ENCODE measurements at regions not wholly inside any gene's neighbourhood (a gene's known extent, or its start where the extent isn't known, plus 50 kb on each side); places are given as distances from the start of the nearest gene placed in this dataset.

DNA sequence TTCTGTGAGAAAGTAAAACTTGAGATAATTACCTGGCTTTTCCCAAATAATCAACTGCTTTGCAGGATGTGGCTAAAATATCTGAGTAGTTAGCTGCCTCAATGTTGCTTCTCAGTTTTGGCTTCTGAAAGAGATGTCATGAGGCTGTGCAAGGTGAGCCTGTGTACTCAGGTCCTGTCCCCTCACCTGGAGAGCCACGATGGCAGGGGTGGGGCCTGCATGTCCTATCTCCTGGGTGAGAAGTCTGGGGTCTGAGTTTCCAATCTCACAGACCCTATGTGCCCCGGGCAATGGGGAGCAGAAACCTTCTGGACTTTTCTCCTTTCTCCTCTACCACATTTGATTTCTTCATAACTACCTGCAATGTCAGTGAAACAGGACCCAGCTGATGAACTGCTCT is 338.6 kb upstream of the B3GAT1 start:
- H3K4me2 ChIP-seq (ENCODE audit: low read length): no peak overlapping the region
- no peak overlapping the region for H3K4me3 Mint-ChIP-seq (ENCODE audit: unreplicated experiment)
- no peak for FAIRE-seq
- peaks cover 49% of the 10 kb centered on the region for H3K27me3 Mint-ChIP-seq (ENCODE audit: low read depth, unreplicated experiment)
- no peaks in the 10 kb centered on the region for H3K27me3 ChIP-seq (ENCODE audit: insufficient read depth, low read length)
- H3K79me2 ChIP-seq (ENCODE audit: insufficient read depth, low read length): no peaks in the 10 kb centered on the region
- H4K20me1 ChIP-seq (ENCODE audit: insufficient read depth, low read length): no peaks in the 10 kb centered on the region
- no peaks in the 10 kb centered on the region for H3K36me3 ChIP-seq (ENCODE audit: insufficient read depth, low read length)
- H3K27ac Mint-ChIP-seq (ENCODE audit: unreplicated experiment): no peak overlapping the region
- H3K4me1 ChIP-seq (ENCODE audit: insufficient read depth, low read length): no peaks in the 10 kb centered on the region
- H3K9me3 Mint-ChIP-seq (ENCODE audit: unreplicated experiment): peaks cover 13% of the 10 kb centered on the region
- no peak overlapping the region for H3K27ac ChIP-seq (ENCODE audit: low read depth, low read length)
- H3K9me3 ChIP-seq (ENCODE audit: insufficient read depth, low read depth, low read length): peaks cover 5% of the 10 kb centered on the region
- no peak overlapping the region for H3K9ac ChIP-seq (ENCODE audit: low read length)
- H3K4me1 Mint-ChIP-seq (ENCODE audit: low read depth, unreplicated experiment): no peaks in the 10 kb centered on the region
- no peak overlapping the region for H2AFZ ChIP-seq (ENCODE audit: low read depth, low read length)
- H3K36me3 Mint-ChIP-seq (ENCODE audit: low read depth, unreplicated experiment): peaks cover 1% of the 10 kb centered on the region
- DNase-seq (ENCODE audit: low read depth): no peak
- H3K4me3 ChIP-seq (ENCODE audit: insufficient read depth, low read depth, low read length): no peak overlapping the region
- no peak for TF ChIP-seq EZH2 (IDR thresholded peaks at IDR 0.05; ENCODE audit: insufficient read depth, low read length)
- TF ChIP-seq, protein P1, sequence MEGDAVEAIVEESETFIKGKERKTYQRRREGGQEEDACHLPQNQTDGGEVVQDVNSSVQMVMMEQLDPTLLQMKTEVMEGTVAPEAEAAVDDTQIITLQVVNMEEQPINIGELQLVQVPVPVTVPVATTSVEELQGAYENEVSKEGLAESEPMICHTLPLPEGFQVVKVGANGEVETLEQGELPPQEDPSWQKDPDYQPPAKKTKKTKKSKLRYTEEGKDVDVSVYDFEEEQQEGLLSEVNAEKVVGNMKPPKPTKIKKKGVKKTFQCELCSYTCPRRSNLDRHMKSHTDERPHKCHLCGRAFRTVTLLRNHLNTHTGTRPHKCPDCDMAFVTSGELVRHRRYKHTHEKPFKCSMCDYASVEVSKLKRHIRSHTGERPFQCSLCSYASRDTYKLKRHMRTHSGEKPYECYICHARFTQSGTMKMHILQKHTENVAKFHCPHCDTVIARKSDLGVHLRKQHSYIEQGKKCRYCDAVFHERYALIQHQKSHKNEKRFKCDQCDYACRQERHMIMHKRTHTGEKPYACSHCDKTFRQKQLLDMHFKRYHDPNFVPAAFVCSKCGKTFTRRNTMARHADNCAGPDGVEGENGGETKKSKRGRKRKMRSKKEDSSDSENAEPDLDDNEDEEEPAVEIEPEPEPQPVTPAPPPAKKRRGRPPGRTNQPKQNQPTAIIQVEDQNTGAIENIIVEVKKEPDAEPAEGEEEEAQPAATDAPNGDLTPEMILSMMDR (IDR thresholded peaks at IDR 0.05; ENCODE audit: insufficient read depth, low read depth, low read length): no peak

DNA sequence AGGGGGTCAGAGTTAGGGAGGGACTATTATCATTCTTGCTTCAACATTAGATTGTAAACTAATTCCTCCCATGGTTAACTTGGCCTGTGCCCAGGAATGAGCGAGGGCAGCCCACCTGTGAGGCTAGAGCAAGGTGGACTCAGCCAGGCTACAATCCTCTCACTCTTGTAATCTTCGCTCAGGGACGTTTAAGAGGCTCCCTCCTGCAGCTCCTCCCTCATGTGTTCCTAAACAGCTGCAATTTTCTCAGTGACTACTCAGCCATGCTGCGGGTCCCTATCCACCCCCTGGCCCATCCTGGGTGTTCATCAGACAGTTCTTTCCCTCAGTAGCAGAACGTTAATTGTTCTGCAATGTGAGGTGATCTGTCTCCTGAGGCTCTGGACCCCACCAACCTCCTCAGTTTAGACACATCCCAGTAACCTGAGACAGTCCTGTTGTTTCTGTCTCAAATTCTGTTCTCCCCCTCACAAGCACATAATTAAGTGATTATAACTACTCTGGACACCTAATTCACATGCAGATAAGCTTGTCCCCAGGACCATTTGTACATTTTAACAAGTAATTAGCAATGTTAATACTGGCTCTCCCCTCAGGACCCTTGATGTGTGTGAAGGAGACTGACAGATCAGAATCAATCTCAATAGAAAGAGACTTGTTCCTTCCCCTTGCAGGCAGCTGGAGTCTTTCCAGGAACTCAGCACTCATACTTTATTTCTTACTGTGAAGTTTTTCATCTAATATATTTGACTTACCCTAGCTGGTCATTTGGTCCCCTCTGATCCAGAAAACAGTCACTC is 337.2 kb upstream of the B3GAT1 start:
- Histone ChIP-seq H3K27ac (ENCODE audit: low read depth, low read length) (no peak overlapping the region), H4K20me1 (ENCODE audit: insufficient read depth, low read length) (no peaks in the 10 kb centered on the region), H3K79me2 (ENCODE audit: insufficient read depth, low read length) (no peaks in the 10 kb centered on the region), H3K36me3 (ENCODE audit: insufficient read depth, low read length) (no peaks in the 10 kb centered on the region), H3K9ac (ENCODE audit: low read length) (no peak overlapping the region), H3K27me3 (ENCODE audit: insufficient read depth, low read length) (no peaks in the 10 kb centered on the region), H2AFZ (ENCODE audit: low read depth, low read length) (no peak overlapping the region), H3K4me1 (ENCODE audit: insufficient read depth, low read length) (no peaks in the 10 kb centered on the region), H3K4me3 (ENCODE audit: insufficient read depth, low read depth, low read length) (no peak overlapping the region), H3K9me3 (ENCODE audit: insufficient read depth, low read depth, low read length) (peaks cover 2% of the 10 kb centered on the region), H3K4me2 (ENCODE audit: low read length) (no peak overlapping the region)
- Mint-ChIP-seq H3K4me1 (ENCODE audit: low read depth, unreplicated experiment) (no peaks in the 10 kb centered on the region), H3K27me3 (ENCODE audit: low read depth, unreplicated experiment) (peaks cover 42% of the 10 kb centered on the region), H3K4me3 (ENCODE audit: unreplicated experiment) (no peak overlapping the region), H3K27ac (ENCODE audit: unreplicated experiment) (no peak overlapping the region), H3K36me3 (ENCODE audit: low read depth, unreplicated experiment) (peaks cover 1% of the 10 kb centered on the region), H3K9me3 (ENCODE audit: unreplicated experiment) (peaks cover 15% of the 10 kb centered on the region)
- no peak for TF ChIP-seq EZH2 (IDR thresholded peaks at IDR 0.05; ENCODE audit: insufficient read depth, low read length)
- TF ChIP-seq, protein P1 (IDR thresholded peaks at IDR 0.05; ENCODE audit: insufficient read depth, low read depth, low read length): no peak
- no peak for FAIRE-seq
- no peak for DNase-seq (ENCODE audit: low read depth)

DNA sequence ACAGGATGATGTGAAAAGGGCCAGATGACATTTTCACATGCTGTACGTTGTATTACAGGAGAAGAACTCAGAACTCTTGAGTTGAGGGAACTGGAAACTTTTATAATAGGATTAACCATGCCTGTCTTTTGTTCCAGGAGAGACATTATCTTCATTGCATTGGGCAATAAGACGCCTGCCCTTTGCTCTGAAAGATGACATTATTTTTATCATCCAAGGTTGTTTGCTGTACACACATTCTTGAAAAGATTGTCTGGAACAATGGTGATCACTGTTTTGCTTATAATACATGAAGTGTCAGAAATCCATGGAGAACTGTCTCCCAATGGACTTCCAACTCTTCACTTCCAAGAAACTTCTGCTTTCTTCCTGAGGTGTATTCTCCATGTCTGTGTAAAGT is 334.6 kb upstream of the B3GAT1 start:
- peaks cover 15% of the 10 kb centered on the region for H3K9me3 Mint-ChIP-seq (ENCODE audit: unreplicated experiment)
- H3K36me3 ChIP-seq (ENCODE audit: insufficient read depth, low read length): no peaks in the 10 kb centered on the region
- no peak overlapping the region for H3K27ac Mint-ChIP-seq (ENCODE audit: unreplicated experiment)
- H3K4me2 ChIP-seq (ENCODE audit: low read length): no peak overlapping the region
- no peak for TF ChIP-seq EZH2 (IDR thresholded peaks at IDR 0.05; ENCODE audit: insufficient read depth, low read length)
- TF ChIP-seq, protein P1 (IDR thresholded peaks at IDR 0.05; ENCODE audit: insufficient read depth, low read depth, low read length): no peak
- no peak overlapping the region for H3K4me3 Mint-ChIP-seq (ENCODE audit: unreplicated experiment)
- H3K27me3 ChIP-seq (ENCODE audit: insufficient read depth, low read length): no peaks in the 10 kb centered on the region
- peaks cover 3% of the 10 kb centered on the region for H3K9me3 ChIP-seq (ENCODE audit: insufficient read depth, low read depth, low read length)
- H3K9ac ChIP-seq (ENCODE audit: low read length): no peak overlapping the region
- H3K36me3 Mint-ChIP-seq (ENCODE audit: low read depth, unreplicated experiment): peaks cover 1% of the 10 kb centered on the region
- H3K27me3 Mint-ChIP-seq (ENCODE audit: low read depth, unreplicated experiment): peaks cover 25% of the 10 kb centered on the region
- no peaks in the 10 kb centered on the region for H4K20me1 ChIP-seq (ENCODE audit: insufficient read depth, low read length)
- H3K4me1 Mint-ChIP-seq (ENCODE audit: low read depth, unreplicated experiment): peaks cover 17% of the 10 kb centered on the region
- no peaks in the 10 kb centered on the region for H3K79me2 ChIP-seq (ENCODE audit: insufficient read depth, low read length)
- H3K4me1 ChIP-seq (ENCODE audit: insufficient read depth, low read length): peaks cover 2% of the 10 kb centered on the region
- no peak overlapping the region for H3K4me3 ChIP-seq (ENCODE audit: insufficient read depth, low read depth, low read length)
- no peak overlapping the region for H3K27ac ChIP-seq (ENCODE audit: low read depth, low read length)
- FAIRE-seq: no peak
- no peak overlapping the region for H2AFZ ChIP-seq (ENCODE audit: low read depth, low read length)
- DNase-seq (ENCODE audit: low read depth): no peak

All from astrocyte (in vitro differentiated cells and primary cell).